Panc1 (cell line): ENCODE measurements at regions not wholly inside any gene's neighbourhood (a gene's known extent, or its start where the extent isn't known, plus 50 kb on each side); places are given as distances from the start of the nearest gene placed in this dataset.

Source experiments
- ATAC-seq: fragments of 200-7000 bp; cut with Tn5 transposase; 2 replicates; pipeline ENCODE4 v1.9.1; 2020; ENCODE audit warnings: mild to moderate bottlenecking, moderate library complexity
- BruUV-seq: library from RNA; stranded (reverse); fragments of 400-500 nt; replicated peaks from 2 replicates; lab custom pipeline; 2021; lab: Mats Ljungman, UMichigan
- CTCF ChIA-PET: fragments of 300-600 bp; sonication (Branson Sonifier 250); formaldehyde crosslinking; loops from one replicate; lab custom pipeline; 2022; ENCODE audit warnings: antibody characterized with exemption; lab: Charles Lee
- POLR2A ChIA-PET: fragments of 300-600 bp; sonication (Branson Sonifier 250); formaldehyde crosslinking; loops from one replicate; lab custom pipeline; 2022; ENCODE audit warnings: antibody characterized with exemption; lab: Charles Lee
- DNase-seq: peaks from one replicate; pipeline ENCODE4 v3.0.0-alpha.2; 2010; ENCODE audit warnings: low read depth, low spot score
- H3K27ac ChIP-seq: 2 replicates; pipeline ENCODE4 v1.5.1; 2011; ENCODE audit warnings: mild to moderate bottlenecking, low read length, inconsistent platforms
- H3K27me3 ChIP-seq: fragments of 200-500 bp; sonication (Bioruptor generic); 2 replicates; pipeline ENCODE4 v1.6.0; 2014; ENCODE audit warnings: low read length, inconsistent platforms; ENCODE audit not compliant: control insufficient read depth, insufficient read depth
- H3K36me3 ChIP-seq: fragments of 200-500 bp; sonication (Bioruptor generic); 2 replicates; pipeline ENCODE4 v1.5.1; 2014; ENCODE audit warnings: inconsistent platforms, mild to moderate bottlenecking, low read length, moderate library complexity; ENCODE audit not compliant: control insufficient read depth, insufficient read depth
- H3K4me1 ChIP-seq: 2 replicates; pipeline ENCODE4 v1.5.1; 2011; ENCODE audit warnings: inconsistent platforms, mild to moderate bottlenecking, low read length, moderate library complexity; ENCODE audit not compliant: control insufficient read depth, insufficient read depth
- H3K4me3 ChIP-seq, 2 experiments: 2 replicates each; pipeline ENCODE4 v1.5.1; 2011 to 2012; ENCODE audit warnings: low read depth in 2 of 2, low read length in 2 of 2, mild to moderate bottlenecking in 2 of 2, inconsistent platforms in 1 of 2, moderate library complexity in 1 of 2
- H3K9me3 ChIP-seq: fragments of 200-500 bp; sonication (Bioruptor generic); 2 replicates; pipeline ENCODE4 v1.5.1; 2014; ENCODE audit warnings: low read depth, mild to moderate bottlenecking, inconsistent platforms, low read length, moderate library complexity; ENCODE audit not compliant: control insufficient read depth, insufficient read depth
- CTCF ChIP-seq: fragments of 450-650 bp; IDR thresholded peaks from 2 replicates; pipeline ENCODE4 v1.5.1; 2017; ENCODE audit warnings: mild to moderate bottlenecking
- POLR2AphosphoS5 ChIP-seq: IDR thresholded peaks from 2 replicates; pipeline ENCODE4 v1.6.1; 2012; ENCODE audit warnings: mild to moderate bottlenecking, low read depth, low read length, moderate library complexity
- REST ChIP-seq, 2 experiments: IDR thresholded peaks; 2 replicates each; pipeline ENCODE4 v1.6.1; 2011 to 2012; ENCODE audit warnings: low read depth in 2 of 2, control low read depth in 1 of 2, low read length in 1 of 2, mild to moderate bottlenecking in 1 of 2, moderate library complexity in 1 of 2; ENCODE audit not compliant: insufficient read depth in 1 of 2
- SIN3A ChIP-seq: IDR thresholded peaks from 2 replicates; pipeline ENCODE4 v1.6.1; 2012; ENCODE audit warnings: low read depth, mild to moderate bottlenecking, low read length, moderate library complexity, borderline replicate concordance; ENCODE audit not compliant: insufficient read depth
- TCF7L2 ChIP-seq: IDR thresholded peaks from 2 replicates; pipeline ENCODE4 v1.6.1; 2011; ENCODE audit warnings: mild to moderate bottlenecking, low read depth, low read length, inconsistent platforms
- in situ Hi-C: cut with HindIII; loops from 2 replicates; pipeline ENCODE4 v1.10.0; 2016; ENCODE audit warnings: low sequenced_read_pairs, low pct_unique_long_range_greater_than_20kb
- intact Hi-C: fragments of 100-400 bp; cut with micrococcal nuclease; formaldehyde crosslinking; loops from one replicate; pipeline ENCODE4 v1.10.0; 2022; ENCODE audit not compliant: unreplicated experiment

DNA sequence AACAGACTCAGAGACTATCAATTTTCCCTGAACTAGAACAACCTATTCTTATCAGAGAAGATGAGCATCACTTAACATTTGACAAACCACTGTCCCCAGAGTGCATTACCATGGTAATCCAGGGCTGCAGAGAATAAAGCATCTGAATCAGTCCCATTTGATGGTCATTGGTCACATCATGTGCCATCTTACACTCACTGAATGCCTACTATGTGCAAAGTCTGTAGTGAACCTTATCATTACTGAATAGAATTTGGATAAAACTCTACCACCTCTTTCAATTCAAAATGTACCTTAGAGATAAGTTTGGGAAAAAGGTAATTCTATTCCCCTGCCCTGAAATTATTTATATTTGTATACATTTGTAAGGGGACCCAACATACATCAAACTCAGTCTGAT lies 156.4 kb upstream of the TRPC7 start:
- Histone ChIP-seq H3K9me3 (no peaks in the 10 kb centered on the region), H3K27me3 (peaks cover 4% of the 10 kb centered on the region; the same call in 1 of the 2 replicates), H3K36me3 (no peaks in the 10 kb centered on the region), H3K27ac (no peak overlapping the region), H3K4me3 (no peak overlapping the region), H3K4me1 (no peaks in the 10 kb centered on the region; the same call in 1 of the 2 replicates)
- DNase-seq: no peak
- no peak for TF ChIP-seq POLR2AphosphoS5
- no peak for TF ChIP-seq SIN3A
- TF ChIP-seq CTCF: no peak
- no peak for TF ChIP-seq TCF7L2
- no peak for TF ChIP-seq REST (IDR thresholded peaks at IDR 0.05; ENCODE audit: insufficient read depth in 1 of 2, low read depth in 2 of 2, low read length in 1 of 2)
- in situ Hi-C loops: no loop called here
- POLR2A ChIA-PET: no interaction called here
- BruUV-seq: no TSS peak
- intact Hi-C loops: no loop called here
- CTCF ChIA-PET: no interaction called here
- ATAC-seq: no peak

DNA sequence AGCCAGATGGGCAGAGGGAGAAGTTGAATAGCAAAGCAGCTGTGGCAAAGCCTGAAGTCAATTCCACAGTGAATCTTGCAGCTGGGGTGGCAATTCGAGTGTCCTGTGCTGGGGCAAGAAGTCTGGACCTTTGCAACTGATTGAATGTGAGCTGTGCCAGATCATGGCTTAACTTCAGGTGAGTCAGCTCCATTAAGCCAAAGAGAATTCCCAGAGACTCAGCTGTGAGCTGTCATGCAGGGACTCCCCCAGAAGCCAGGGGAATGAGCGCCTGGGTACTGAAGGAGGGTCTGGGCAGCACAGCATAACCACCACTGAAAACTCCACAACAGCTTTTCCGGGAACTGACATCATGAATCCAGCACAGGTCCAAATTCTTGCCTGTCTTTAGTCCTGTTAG lies 153.5 kb upstream of the TRPC7 start:
- Histone ChIP-seq H3K27me3 (peaks cover 4% of the 10 kb centered on the region; the same call in 1 of the 2 replicates), H3K4me1 (no peaks in the 10 kb centered on the region; the same call in 1 of the 2 replicates), H3K36me3 (no peaks in the 10 kb centered on the region), H3K9me3 (no peaks in the 10 kb centered on the region), H3K27ac (no peak overlapping the region), H3K4me3 (no peak overlapping the region)
- POLR2A ChIA-PET: no interaction called here
- in situ Hi-C loops: no loop called here
- intact Hi-C loops: no loop called here
- CTCF ChIA-PET: interaction anchor here (0.7 kb wide), 1 partner anchor 107 kb away, joined by 4 read pairs; no protein-coding TSS in a partner anchor
- ATAC-seq: no peak
- no peak for TF ChIP-seq CTCF
- no peak for TF ChIP-seq POLR2AphosphoS5
- no peak for TF ChIP-seq SIN3A
- no peak for TF ChIP-seq REST (IDR thresholded peaks at IDR 0.05; ENCODE audit: insufficient read depth in 1 of 2, low read depth in 2 of 2, low read length in 1 of 2)
- no peak for TF ChIP-seq TCF7L2
- no TSS peak for BruUV-seq
- no peak for DNase-seq
